Activated gamma-delta T cell treated with anti-CD3 and anti-CD28 coated beads, Interleukin-2, amount 50 U/mL, for 16 hours (primary cell): ENCODE measurements at regions not wholly inside any gene's neighbourhood (a gene's known extent, or its start where the extent isn't known, plus 50 kb on each side); places are given as distances from the start of the nearest gene placed in this dataset.
"Not testable (repeated sequence)": the region's sequence is repeated elsewhere in the genome, so short reads cannot be mapped to it uniquely, and the experiment has no call there.

Source experiments
- DNase-seq: peaks from one replicate; pipeline ENCODE4 v3.0.0-alpha.2; 2020; ENCODE audit warnings: low read depth

DNA sequence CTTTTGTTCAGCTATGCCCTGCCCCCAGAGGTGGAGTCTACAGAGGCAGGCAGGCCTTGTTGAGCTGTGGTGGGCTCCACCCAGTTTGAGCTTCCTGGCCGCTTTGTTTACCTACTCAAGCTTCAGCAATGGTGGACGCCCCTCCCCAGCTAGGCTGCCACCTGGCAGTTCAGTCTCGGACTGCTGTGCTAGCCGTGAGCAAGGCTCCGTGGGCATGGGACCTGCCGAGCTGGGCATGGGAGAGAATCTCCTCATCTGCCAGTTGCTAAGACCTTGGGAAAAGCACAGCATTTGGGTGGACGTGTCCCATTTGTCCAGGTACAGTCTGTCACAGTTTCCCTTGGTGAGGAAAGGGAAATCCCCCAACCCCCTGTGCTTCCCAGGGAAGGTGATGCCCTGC, 270.0 kb upstream of the TCERG1L start:
- DNase-seq: not testable (repeated sequence)

DNA sequence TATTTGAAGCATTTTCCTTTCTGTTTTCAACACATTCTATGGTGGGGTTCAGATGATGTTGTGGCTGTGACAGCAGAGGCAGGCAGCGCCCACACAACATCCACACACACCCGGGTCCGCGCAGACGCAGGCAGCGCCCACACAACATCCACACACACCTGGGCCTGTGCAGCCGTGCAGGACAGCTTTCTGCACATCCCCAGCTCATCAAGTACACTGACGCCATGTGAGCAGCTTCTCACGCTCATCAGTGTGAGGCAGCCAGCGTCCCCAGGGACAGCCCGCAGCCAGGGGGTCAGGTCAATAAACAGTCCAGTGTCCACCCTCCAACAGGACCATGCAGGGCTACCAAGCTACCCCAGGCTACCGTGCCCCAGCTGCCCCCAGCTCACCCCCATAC, 272.8 kb upstream of the TCERG1L start:
- DNase-seq: no peak

- no peak for DNase-seq
Measured at GRCh38 chr10:131585761-131586160, 274.2 kb upstream of the TCERG1L start.

- DNase-seq: no peak
Measured at GRCh38 chr10:131586958-131587357, 275.4 kb upstream of the TCERG1L start.

GRCh38 chr10:131587976-131588680, 276.6 kb upstream of the TCERG1L start:
- no peak for DNase-seq

- no peak for DNase-seq
Measured at GRCh38 chr10:131588704-131589220, 277.2 kb upstream of the TCERG1L start.

GRCh38 chr10:131590567-131590966, 279.0 kb upstream of the TCERG1L start:
- no peak for DNase-seq

DNA sequence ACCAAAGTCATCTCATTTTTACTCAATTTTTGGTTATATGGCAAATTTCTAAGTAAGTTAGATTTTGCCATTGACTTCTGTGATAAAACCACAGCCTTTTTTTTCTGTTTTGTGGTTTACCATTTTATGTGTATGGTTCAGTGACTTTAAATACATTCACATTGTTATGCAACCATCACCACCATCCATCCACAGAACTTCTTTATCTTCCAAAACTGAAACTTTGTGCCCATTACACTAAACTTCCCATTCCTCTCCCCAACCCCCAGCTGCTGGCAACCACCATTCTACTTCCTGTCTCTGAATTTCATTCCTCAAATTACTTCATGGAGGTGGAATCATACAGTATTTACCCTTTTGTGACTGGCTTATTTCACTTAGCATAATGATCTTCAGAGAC, 280.4 kb upstream of the TCERG1L start:
- no peak for DNase-seq

DNA sequence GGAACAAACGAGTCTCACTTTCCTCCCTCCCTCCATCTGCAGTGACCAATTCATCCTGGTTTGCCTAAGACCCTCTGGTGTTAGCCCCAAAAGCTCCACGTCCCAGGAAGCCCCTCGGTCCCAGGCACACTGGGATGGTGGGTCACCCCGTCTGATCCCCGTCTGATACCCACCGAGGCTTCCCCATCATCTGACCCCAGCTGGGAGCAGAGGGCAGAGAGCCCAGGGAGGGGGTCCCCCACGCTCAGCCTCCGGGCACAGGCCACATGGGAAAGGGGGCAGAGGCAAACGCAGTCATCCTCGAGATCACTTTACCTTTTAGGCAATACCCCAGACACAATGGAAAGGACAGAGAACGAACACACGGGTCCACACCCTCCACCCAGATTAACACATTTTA, 291.6 kb upstream of the PPP2R2D start:
- no peak for DNase-seq

- DNase-seq: no peak
Measured at GRCh38 chr10:131615150-131615549, 285.7 kb upstream of the PPP2R2D start.

- DNase-seq: no peak
Measured at GRCh38 chr10:131616040-131616439, 284.8 kb upstream of the PPP2R2D start.

GRCh38 chr10:131617113-131617858, 283.5 kb upstream of the PPP2R2D start:
- DNase-seq: no peak

DNA sequence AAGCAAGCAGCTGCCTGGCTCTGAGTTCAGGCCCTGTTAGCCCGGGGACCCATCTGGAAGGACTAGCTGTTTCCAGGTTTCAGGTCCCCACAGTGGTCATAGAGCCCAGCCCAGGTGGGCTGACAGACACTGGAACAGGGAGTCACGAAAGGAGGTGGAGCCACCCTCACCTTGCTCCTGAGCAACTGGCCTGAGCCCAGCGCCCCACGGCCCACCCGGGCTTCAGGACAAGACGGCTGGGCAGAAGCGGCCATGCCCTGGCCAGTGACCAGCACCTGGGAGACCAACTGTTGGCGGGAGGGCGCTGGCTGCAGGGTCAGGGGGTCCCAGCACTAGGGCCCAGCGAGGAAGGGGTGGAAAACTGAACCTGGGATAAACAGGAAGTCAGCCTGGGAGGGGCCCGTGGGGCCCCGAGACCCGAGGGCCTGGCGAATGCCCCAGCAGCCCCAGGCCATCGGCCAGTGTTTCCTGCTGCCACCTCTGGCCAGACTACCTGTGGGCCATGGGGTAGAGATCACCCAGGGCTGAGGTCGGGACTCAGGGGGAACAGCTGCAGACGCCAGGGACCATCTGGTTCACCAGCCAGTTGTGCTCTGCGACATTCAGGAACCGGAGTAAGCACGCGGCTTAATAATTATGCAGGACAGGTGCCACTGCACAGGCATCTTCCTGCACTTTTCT, 282.1 kb upstream of the PPP2R2D start:
- DNase-seq: no peak

GRCh38 chr10:131620314-131620713, 280.5 kb upstream of the PPP2R2D start:
- no peak for DNase-seq

GRCh38 chr10:131620904-131621303, 279.9 kb upstream of the PPP2R2D start:
- DNase-seq: no peak

DNA sequence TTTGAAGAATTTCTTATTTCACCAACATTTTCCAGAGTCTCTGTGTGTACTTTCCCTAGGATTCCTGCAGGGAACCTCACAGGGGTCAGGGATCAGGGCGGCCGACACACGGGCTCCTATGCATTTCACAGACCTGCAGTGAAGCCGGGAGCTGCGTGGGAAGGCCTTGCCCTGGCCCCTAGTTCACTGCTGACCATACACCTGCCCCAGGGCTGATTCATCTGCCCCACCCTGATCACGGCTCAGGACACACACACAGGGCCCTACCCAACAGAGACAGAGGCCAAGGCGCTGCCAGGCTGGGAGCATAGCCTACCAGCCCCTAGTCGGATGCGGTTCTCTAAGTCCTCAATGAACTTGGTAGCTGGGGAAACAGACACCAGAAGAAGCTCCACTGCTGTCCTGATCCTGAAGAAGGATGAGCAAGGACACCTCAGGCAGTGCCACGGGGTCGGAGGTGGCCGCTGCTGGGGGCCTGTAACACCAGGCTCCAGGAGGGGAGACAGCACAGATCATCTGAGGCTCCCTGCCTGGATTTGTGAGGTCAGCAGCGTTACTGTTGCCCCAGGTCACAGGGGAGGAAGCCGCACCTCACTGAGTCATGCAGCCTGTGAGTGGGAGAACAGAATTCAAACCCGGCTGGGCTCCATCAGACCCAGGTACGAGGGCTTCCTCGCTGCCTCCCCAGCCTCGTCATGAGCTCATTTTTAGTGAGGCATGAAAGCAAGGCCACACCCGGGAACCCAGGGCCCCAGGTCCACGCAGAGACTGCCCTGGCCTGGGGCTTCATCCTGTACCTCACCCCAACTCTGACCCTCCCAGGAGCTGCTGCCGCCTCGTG, 278.8 kb upstream of the PPP2R2D start:
- no peak for DNase-seq

DNA sequence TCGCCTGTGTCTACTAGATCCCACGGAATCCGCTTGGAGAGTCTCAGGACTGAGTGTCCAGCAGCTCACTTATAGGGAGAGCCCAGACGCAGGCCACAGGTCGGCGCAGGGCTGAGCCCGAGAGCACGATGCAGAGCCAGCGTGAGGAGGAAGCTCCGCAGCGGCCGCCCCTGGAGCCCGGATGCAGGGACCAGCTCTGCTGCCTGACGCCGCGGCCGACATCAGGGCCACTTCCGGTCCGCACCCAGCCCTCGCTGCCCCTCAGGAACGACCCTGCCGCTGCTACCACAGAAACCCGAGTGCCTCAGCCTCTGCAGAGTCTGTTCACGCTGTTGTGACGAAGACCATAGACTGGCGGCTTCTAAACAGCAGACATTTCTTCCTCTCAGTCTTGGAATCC, 275.8 kb upstream of the PPP2R2D start:
- DNase-seq: no peak

- DNase-seq: no peak
Measured at GRCh38 chr10:131626274-131626673, 274.5 kb upstream of the PPP2R2D start.

- DNase-seq: no peak
Measured at GRCh38 chr10:131629026-131629770, 271.6 kb upstream of the PPP2R2D start.

- no peak for DNase-seq
Measured at GRCh38 chr10:131630772-131631258, 270.0 kb upstream of the PPP2R2D start.

DNA sequence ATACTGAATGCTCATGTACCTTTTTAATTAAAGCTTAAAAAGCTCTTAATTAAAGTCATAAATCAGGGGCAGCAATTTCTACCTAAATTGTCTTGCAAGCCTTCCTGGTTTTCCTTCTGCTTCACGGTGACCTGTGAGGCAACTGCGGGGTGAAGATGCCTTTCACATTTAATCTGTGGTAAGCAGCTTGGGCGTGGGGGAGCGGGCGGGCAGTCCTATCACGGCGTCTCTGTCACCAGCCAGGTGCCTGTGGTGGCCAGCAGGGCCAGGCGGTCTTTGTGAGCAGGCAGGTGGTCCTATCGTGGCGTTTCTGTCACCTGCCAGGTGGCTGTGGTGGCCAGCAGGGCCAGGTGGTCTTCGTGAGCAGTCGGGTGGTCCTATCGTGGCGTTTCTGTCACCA, 269.2 kb upstream of the PPP2R2D start:
- DNase-seq: no peak
